SK-N-MC (cell line): ENCODE measurements at regions not wholly inside any gene's neighbourhood (a gene's known extent, or its start where the extent isn't known, plus 50 kb on each side); places are given as distances from the start of the nearest gene placed in this dataset.

Experiments used
- EZH2 ChIP-seq: fragments of 200-600 bp; sonication (generic); IDR thresholded peaks from one replicate; pipeline ENCODE4 v1.6.1; 2017; ENCODE audit warnings: antibody characterized with exemption
- FOXP2 ChIP-seq: optimal IDR thresholded peaks from 2 replicates; pipeline ENCODE3; 2011; ENCODE audit warnings: mild to moderate bottlenecking, moderate library complexity; ENCODE audit not compliant: insufficient read depth; ENCODE audit errors: extremely low read length, control extremely low read depth
- POLR2AphosphoS5 ChIP-seq: IDR thresholded peaks from 2 replicates; pipeline ENCODE4 v1.6.1; 2012; ENCODE audit warnings: mild to moderate bottlenecking, low read depth, low read length, borderline replicate concordance

DNA sequence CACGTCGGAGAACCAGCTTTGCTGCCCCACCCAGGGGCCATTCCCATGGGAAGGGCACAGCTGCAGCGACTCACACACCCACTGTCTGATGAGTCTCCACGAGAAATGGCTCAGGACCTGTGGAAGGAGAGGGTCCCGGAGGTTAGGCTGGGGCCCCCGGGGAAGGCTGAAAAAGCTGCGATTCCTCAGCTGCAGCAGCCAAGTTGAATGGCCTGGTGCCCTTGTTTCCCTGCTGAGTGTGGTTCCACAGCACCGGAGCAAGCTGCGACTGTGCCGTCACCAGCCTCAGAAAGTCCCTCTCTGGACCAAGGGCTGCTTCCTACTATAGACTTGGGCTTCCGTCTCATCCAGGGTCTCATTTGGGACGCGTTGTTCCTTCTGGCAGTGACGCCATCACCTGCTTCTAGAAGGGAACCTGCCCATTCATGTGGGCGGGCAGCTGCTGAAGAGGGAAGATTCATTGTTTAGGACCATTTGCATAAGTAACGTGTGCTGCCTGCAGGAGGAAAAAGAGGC is 180.2 kb downstream of the INHBB start:
- TF ChIP-seq EZH2 (no peak), POLR2AphosphoS5 (no peak), FOXP2 (no peak)
